NAMALWA (cell line): ENCODE measurements at regions not wholly inside any gene's neighbourhood (a gene's known extent, or its start where the extent isn't known, plus 50 kb on each side); places are given as distances from the start of the nearest gene placed in this dataset.
A peak's percentile ranks its signal among the peaks of the same experiment; 100 is the strongest.

Experiments
- DNase-seq: peaks from one replicate; pipeline ENCODE4 v3.0.0-alpha.2; 2015; ENCODE audit warnings: low spot score

- no peak for DNase-seq
Observed at GRCh38 chr7:34275624-34276023, 370.3 kb downstream of the BMPER start.

- no peak for DNase-seq
Observed at GRCh38 chr7:34277016-34277802, 371.9 kb downstream of the BMPER start.

- DNase-seq: no peak
Observed at GRCh38 chr7:34277803-34278199, 372.5 kb downstream of the BMPER start.

- peak; percentile 32 for DNase-seq
Observed at GRCh38 chr7:34281260-34281659, 375.9 kb downstream of the BMPER start.

- DNase-seq: no peak
Observed at GRCh38 chr7:34282271-34282670, 375.7 kb upstream of the NPSR1 start.

- no peak for DNase-seq
Observed at GRCh38 chr7:34296663-34297062, 361.4 kb upstream of the NPSR1 start.

- no peak for DNase-seq
Observed at GRCh38 chr7:34298492-34299013, 359.5 kb upstream of the NPSR1 start.

GRCh38 chr7:34299066-34299465, 359.0 kb upstream of the NPSR1 start:
- no peak for DNase-seq

- DNase-seq: no peak
Observed at GRCh38 chr7:34307540-34307939, 350.5 kb upstream of the NPSR1 start.

- no peak for DNase-seq
Observed at GRCh38 chr7:34308595-34308994, 349.4 kb upstream of the NPSR1 start.

- DNase-seq: no peak
Observed at GRCh38 chr7:34309116-34309515, 348.9 kb upstream of the NPSR1 start.

GRCh38 chr7:34309584-34309983, 348.4 kb upstream of the NPSR1 start:
- no peak for DNase-seq

GRCh38 chr7:34311591-34311990, 346.4 kb upstream of the NPSR1 start:
- no peak for DNase-seq

GRCh38 chr7:34312624-34313023, 345.4 kb upstream of the NPSR1 start:
- DNase-seq: no peak

GRCh38 chr7:34313289-34313688, 344.7 kb upstream of the NPSR1 start:
- DNase-seq: no peak

GRCh38 chr7:34315032-34315431, 343.0 kb upstream of the NPSR1 start:
- DNase-seq: no peak

- DNase-seq: no peak
Observed at GRCh38 chr7:34317039-34317438, 341.0 kb upstream of the NPSR1 start.

GRCh38 chr7:34320412-34320811, 337.6 kb upstream of the NPSR1 start:
- no peak for DNase-seq

- peak; percentile 72 for DNase-seq
Observed at GRCh38 chr7:34320926-34321661, 336.9 kb upstream of the NPSR1 start.

- no peak for DNase-seq
Observed at GRCh38 chr7:34322841-34323240, 335.2 kb upstream of the NPSR1 start.

- no peak for DNase-seq
Observed at GRCh38 chr7:34327681-34328080, 330.3 kb upstream of the NPSR1 start.

GRCh38 chr7:34330308-34330707, 327.7 kb upstream of the NPSR1 start:
- no peak for DNase-seq

GRCh38 chr7:34331102-34331501, 326.9 kb upstream of the NPSR1 start:
- DNase-seq: no peak
